ENCODE measurements at regions not wholly inside any gene's neighbourhood (a gene's known extent, or its start where the extent isn't known, plus 50 kb on each side); places are given as distances from the start of the nearest gene placed in this dataset.
A peak's percentile ranks its signal among the peaks of the same experiment; 100 is the strongest.

GRCh38 chr11:15616130-15617105, 501.7 kb downstream of the INSC start:
- DNase-seq (ENCODE audit: low read depth in 2 of 2): no peak

- no peak for DNase-seq (ENCODE audit: low read depth in 2 of 2)
These were observed 502.4 kb downstream of the INSC start for GRCh38 chr11:15617126-15617525.

GRCh38 chr11:15618583-15619032, 503.9 kb downstream of the INSC start:
- no peak for DNase-seq (ENCODE audit: low read depth in 2 of 2)

- DNase-seq (ENCODE audit: low read depth in 2 of 2): no peak
These were observed 506.8 kb downstream of the INSC start for GRCh38 chr11:15621565-15621964.

GRCh38 chr11:15622231-15622890, 507.6 kb downstream of the INSC start:
- DNase-seq (ENCODE audit: low read depth in 2 of 2): no peak

GRCh38 chr11:15624701-15625100, 510.0 kb downstream of the INSC start:
- DNase-seq (ENCODE audit: low read depth in 2 of 2): no peak

- no peak for DNase-seq (ENCODE audit: low read depth in 2 of 2)
These were observed 511.0 kb downstream of the INSC start for GRCh38 chr11:15625691-15626090.

GRCh38 chr11:15627560-15627959, 512.8 kb downstream of the INSC start:
- no peak for DNase-seq (ENCODE audit: low read depth in 2 of 2)

GRCh38 chr11:15629690-15630321, 515.1 kb downstream of the INSC start:
- DNase-seq (ENCODE audit: low read depth in 2 of 2): peak; percentile 14 to 22

- DNase-seq (ENCODE audit: low read depth in 2 of 2): no peak
These were observed 516.2 kb downstream of the INSC start for GRCh38 chr11:15630896-15631295.

GRCh38 chr11:15635521-15635920, 520.8 kb downstream of the INSC start:
- DNase-seq (ENCODE audit: low read depth in 2 of 2): no peak

GRCh38 chr11:15636521-15637089, 521.9 kb downstream of the INSC start:
- no peak for DNase-seq (ENCODE audit: low read depth in 2 of 2)

- DNase-seq (ENCODE audit: low read depth in 2 of 2): no peak
These were observed 523.7 kb downstream of the INSC start for GRCh38 chr11:15638386-15638787.

- no peak for DNase-seq (ENCODE audit: low read depth in 2 of 2)
These were observed 525.6 kb downstream of the INSC start for GRCh38 chr11:15640318-15640717.

GRCh38 chr11:15641271-15642045, 526.7 kb downstream of the INSC start:
- DNase-seq (ENCODE audit: low read depth in 2 of 2): no peak

GRCh38 chr11:15645201-15645600, 530.5 kb downstream of the INSC start:
- DNase-seq (ENCODE audit: low read depth in 2 of 2): no peak

- no peak for DNase-seq (ENCODE audit: low read depth in 2 of 2)
These were observed 534.8 kb downstream of the INSC start for GRCh38 chr11:15649371-15650104.

GRCh38 chr11:15650105-15650938, 535.6 kb downstream of the INSC start:
- peak; percentile 90 to 94 for DNase-seq (ENCODE audit: low read depth in 2 of 2)

- DNase-seq (ENCODE audit: low read depth in 2 of 2): no peak
These were observed 536.3 kb downstream of the INSC start for GRCh38 chr11:15651033-15651432.
